T-helper 9 cell (primary cell): ENCODE measurements at regions not wholly inside any gene's neighbourhood (a gene's known extent, or its start where the extent isn't known, plus 50 kb on each side); places are given as distances from the start of the nearest gene placed in this dataset.

Experiments used
- DNase-seq: peaks from one replicate; pipeline ENCODE4 v3.0.0-alpha.2; 2020

DNA sequence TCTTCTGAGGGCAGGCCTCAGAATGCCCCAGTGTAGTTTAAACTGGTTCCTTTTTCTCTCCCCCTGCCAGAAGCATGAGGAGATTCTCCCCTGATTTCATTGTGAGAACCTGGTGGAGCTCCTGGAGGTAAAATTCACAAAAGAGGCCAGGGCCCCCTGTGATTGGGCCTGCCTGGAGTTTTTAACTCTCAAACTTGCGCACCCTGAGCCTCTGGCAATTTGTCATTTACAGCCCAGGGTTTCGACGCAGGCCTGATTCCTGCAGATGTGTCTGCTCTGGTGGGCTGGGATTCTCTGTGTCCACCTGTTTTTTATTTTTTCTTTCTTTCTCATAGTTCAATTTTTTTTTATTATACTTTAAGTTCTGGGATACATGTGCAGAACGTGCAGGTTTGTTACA lies 157.9 kb downstream of the ASB1 start:
- no peak for DNase-seq

GRCh38 chr2:238585836-238586821 lies 159.4 kb downstream of the ASB1 start:
- no peak for DNase-seq

DNA sequence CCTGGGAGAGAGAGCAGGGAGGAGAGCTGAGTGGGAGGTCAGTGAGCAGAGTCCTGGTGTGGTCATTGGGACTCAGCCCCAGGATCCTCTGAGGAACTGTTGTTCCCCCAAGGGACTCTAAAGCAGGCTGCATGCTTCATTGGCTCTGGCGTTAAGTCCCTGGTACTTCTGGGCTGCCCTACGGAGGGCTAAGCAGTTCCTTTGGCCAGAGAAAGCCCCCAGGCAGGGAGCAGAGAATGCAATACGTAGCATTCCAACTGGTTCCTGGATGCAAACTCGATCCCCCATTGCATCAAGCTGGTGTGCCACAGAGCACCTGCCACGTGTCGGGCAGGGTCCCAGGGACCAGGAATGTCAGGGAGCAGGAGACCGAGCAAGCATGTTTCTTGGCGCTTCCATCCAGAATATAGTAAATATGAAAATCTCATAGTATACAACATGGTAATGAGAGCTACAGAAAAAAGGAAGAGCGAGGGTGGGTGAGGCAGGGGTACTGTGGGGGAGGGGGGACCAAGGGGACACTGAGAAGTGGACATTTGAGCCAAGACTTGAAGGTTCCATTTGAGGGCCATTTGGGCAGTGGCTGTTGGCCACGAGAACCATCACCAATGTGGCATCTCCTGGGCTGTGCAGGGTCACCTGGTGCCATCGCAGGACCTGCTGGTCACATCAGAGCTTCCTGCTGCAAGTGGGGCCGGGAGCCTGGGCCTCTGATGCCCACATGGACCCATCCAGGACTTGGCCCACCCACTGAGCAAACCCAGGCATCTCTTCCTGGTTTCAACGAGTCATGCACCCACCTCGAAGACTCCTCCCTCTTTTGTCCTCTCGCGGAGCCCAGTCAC lies 160.4 kb downstream of the ASB1 start:
- DNase-seq = no peak

DNA sequence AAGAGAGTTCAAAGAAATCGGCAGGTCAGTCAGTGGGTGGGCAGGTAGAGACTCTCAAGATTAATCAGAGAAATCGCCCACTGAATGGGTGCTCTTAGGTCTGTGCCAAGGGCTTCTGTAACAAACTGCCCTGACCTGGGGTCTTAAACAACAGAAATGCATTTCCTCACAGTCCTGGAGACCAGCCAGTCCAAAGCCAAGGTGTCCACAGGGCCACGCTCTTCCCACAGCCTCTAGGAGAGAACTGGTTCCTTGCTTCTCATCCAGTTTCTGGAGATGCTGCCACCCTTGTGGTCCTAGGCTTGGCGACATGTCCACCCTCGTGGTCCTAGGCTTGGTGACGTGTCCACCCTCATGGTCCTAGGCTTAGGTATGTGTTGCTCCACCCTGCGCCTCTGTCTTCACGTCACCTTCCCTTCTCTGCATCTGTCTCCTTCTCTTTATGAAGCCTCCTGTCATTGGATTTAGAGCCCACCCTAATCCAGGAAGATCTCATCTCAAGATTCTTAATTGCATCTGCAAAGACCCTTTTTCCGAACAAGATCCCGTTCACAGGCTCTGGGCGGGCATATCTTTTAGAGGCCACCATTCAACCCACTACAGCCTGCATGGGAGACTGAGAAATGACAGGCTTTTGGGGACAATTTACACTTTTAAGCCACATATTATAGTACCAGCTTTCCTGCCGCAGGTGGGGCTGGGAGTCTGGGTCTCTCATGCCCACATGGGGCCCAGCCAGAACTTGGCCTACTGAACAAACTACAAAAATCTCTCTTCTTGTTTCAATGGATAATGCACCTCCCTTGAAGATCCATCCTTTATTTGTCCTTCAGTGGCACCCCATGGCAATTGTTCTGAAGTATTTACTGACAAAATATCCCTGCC lies 161.3 kb downstream of the ASB1 start:
- DNase-seq = no peak

DNA sequence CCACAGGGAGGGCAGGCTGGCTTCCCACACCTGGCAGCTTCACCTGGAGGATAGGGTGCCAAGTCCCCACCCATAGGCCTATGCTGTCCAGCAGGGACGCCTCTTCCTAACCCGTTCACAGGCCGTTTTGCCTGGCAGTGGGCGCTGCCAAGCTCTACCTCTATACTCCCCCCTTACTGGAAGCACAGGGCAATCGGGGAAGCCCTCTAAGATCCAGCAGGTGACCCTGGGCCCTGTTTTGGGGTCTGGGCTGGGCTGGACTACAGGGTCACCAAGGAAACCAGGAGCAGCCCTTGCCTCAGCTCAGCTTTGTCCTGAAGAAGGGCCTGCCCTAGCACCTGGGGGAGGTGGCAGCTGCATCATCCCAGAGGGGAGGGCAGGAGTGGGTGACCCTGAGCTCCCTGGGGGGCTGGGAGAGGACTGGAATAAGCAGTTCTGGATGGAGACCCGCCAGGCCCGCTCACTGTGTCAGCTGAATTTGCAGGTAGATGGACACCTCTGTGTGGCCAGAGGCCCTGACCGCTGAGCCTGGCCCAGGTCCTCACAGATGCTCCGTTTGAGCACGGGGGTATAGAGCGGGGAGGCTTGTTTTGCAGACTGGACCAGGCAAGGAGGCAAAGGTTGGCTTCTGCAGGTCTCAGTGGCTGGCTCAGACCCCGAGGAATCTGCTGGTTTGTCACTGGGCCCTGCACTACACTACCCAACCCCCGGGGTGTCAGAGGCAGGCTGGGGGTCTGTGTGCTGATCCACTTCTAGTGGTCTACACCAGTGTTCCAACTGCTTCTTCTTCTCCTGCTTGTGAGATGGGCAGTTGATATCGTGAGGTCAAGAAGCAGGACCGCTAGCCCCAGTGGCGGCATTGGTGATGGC lies 163.1 kb downstream of the ASB1 start:
- DNase-seq = no peak

- no peak for DNase-seq
Measured at GRCh38 chr2:238591732-238592131, 165.0 kb downstream of the ASB1 start.

DNA sequence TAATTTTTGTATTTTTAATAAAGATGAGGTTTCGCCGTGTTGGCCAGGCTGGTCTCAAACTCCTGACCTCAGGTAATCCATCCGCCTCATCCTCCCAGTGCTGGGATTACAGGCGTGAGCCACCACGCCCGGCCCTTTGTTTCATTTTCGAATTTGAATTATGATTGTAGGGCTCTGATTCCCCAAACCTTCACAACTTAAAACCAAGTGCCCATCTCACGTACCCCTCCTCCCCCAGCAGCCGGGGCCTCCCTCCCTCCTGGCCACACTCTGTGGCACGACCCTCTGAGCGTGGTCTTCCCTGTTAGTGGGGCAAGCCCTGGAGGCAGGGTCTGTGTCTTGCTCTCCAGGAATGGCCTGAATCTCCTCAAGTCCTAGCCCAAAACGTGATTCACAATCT lies 166.5 kb downstream of the ASB1 start:
- DNase-seq = no peak

- no peak for DNase-seq
Measured at GRCh38 chr2:238593678-238594077, 167.0 kb downstream of the ASB1 start.

- no peak for DNase-seq
Measured at GRCh38 chr2:238594796-238595749, 168.3 kb downstream of the ASB1 start.

DNA sequence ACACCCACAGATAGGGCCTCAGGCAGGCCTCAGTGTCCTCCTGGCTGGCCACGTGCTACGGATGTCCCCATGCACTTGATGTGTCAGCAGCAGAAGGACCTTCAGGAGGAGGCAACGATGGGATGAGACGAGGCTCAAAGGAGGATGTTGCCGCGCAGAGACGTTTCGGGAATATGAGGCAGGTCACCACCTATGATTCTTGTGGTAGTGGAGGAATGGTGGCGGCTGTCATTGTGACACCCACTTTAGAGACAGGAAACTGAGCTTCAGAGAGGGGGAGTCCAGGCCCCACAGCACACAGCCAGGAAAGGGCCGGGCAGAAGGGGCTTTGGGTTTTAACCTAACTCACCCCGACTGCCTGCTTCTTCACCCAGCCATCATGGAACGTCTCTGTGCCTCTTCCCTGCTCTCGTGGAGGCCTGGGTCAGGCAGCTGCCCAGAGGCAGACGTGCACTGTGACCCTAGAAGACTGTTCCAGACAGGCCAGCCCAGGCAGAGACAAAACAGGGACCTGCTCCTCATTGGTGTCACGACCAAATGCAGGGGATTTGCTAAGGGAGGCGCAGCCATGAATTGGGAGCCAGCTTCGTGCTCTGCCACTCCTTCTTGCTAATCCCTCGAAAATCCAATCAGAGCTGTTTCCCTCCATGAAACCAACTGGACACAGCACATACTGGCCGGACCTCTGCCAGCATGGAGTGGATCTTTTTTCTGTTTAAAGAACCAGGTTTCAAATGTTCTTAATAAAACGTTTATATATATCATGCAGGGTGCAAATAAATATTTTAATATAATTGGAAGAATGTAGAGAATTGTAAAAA lies 169.2 kb downstream of the ASB1 start:
- no peak for DNase-seq

- DNase-seq = no peak
Measured at GRCh38 chr2:238596571-238597551, 170.1 kb downstream of the ASB1 start.

GRCh38 chr2:238597638-238598528 lies 171.2 kb downstream of the ASB1 start:
- DNase-seq = no peak

GRCh38 chr2:238598802-238599530 lies 172.2 kb downstream of the ASB1 start:
- DNase-seq = no peak

DNA sequence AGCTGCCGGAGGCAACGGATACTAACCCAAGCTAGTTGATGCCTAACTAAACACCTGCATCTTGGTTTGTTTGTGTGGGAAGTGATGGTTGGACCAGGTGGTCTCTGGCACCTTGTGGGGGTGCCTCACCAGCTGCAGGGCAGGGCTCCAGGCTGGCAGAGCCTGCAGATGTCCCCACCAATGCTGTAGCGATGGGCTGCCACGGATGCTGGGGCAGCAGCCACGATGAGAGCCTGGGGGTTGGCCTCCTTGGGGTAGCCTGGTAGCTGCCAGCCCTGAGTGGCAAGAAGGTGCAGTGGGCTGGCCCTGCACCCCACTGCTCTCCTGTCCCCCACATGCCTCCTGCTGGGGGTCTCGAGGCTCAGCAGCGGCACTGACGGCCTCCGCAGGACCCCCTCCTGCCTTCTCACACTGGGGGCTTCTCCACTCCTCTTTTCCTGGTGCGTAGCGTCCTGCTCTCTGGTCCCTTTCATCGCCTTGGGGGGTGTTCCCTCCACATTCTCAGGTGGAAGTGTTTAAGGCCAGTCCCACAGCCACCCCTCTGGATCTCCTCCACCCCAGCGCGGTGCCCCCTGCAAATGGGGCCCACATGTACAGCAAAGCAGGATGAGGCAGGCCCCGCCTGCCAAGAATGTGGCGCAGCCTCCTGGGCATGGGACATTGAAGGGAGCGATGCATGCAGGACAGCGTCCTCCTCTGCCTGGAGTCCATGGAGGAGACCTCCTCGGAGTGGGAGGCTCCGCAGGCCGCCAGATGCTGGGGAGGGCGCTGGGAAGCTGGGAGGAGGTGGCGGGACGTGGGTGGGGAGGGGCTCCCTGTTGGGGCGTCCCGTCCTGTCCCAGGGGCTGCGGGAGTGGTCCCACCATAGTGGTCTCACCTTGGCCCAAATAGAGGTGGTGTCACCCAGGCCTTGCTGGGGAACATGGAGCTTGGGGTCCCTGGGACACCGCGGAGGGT lies 173.1 kb downstream of the ASB1 start:
- no peak for DNase-seq
